T-helper 22 cell (primary cell): ENCODE measurements at regions not wholly inside any gene's neighbourhood (a gene's known extent, or its start where the extent isn't known, plus 50 kb on each side); places are given as distances from the start of the nearest gene placed in this dataset.
"Not testable (repeated sequence)": the region's sequence is repeated elsewhere in the genome, so short reads cannot be mapped to it uniquely, and the experiment has no call there.

Experiments used
- DNase-seq: peaks from one replicate; pipeline ENCODE4 v3.0.0-alpha.2; 2020; ENCODE audit warnings: low read depth

- DNase-seq = no peak
These were observed 82.9 kb downstream of the ZNF737 start for GRCh38 chr19:20482721-20483120.

- DNase-seq = no peak
These were observed 83.8 kb downstream of the ZNF737 start for GRCh38 chr19:20481736-20482135.

- no peak for DNase-seq
These were observed 86.1 kb downstream of the ZNF737 start for GRCh38 chr19:20479483-20479882.

- no peak for DNase-seq
These were observed 86.6 kb downstream of the ZNF737 start for GRCh38 chr19:20478936-20479335.

GRCh38 chr19:20472854-20473253 lies 92.7 kb downstream of the ZNF737 start:
- DNase-seq = no peak

GRCh38 chr19:20471431-20471830 lies 94.2 kb downstream of the ZNF737 start:
- DNase-seq = no peak

GRCh38 chr19:20470345-20471135 lies 95.0 kb downstream of the ZNF737 start:
- no peak for DNase-seq

GRCh38 chr19:20466638-20466990 lies 99.0 kb downstream of the ZNF737 start:
- not testable (repeated sequence) for DNase-seq

GRCh38 chr19:20465922-20466637 lies 99.5 kb downstream of the ZNF737 start:
- DNase-seq = not testable (repeated sequence)

GRCh38 chr19:20453425-20453935 lies 112.1 kb downstream of the ZNF737 start:
- no peak for DNase-seq

GRCh38 chr19:20444202-20444885 lies 121.2 kb downstream of the ZNF737 start:
- DNase-seq = no peak

GRCh38 chr19:20432266-20432842 lies 133.2 kb downstream of the ZNF737 start:
- not testable (repeated sequence) for DNase-seq

GRCh38 chr19:20431826-20432225 lies 133.8 kb downstream of the ZNF737 start:
- DNase-seq = no peak

- DNase-seq = peak; percentile 4
These were observed 142.0 kb downstream of the ZNF737 start for GRCh38 chr19:20423381-20424197.

GRCh38 chr19:20422216-20423205 lies 143.1 kb downstream of the ZNF737 start:
- no peak for DNase-seq

GRCh38 chr19:20416661-20417060 lies 148.9 kb downstream of the ZNF737 start:
- DNase-seq = no peak

- DNase-seq = no peak
These were observed 151.5 kb downstream of the ZNF737 start for GRCh38 chr19:20414120-20414519.

- no peak for DNase-seq
These were observed 151.9 kb downstream of the ZNF737 start for GRCh38 chr19:20413705-20414104.

GRCh38 chr19:20412846-20413245 lies 152.7 kb downstream of the ZNF737 start:
- DNase-seq = no peak

- DNase-seq = no peak
These were observed 168.3 kb downstream of the ZNF737 start for GRCh38 chr19:20397292-20397691.
